H9 (cell line): ENCODE measurements at regions not wholly inside any gene's neighbourhood (a gene's known extent, or its start where the extent isn't known, plus 50 kb on each side); places are given as distances from the start of the nearest gene placed in this dataset.

Experiments used
- DNase-seq: peaks from one replicate; pipeline ENCODE4 v3.0.0-alpha.2; 2017
- H2AFZ ChIP-seq: one replicate; pipeline ENCODE4 v1.6.1; 2013; ENCODE audit warnings: mild to moderate bottlenecking, low read length, control low read depth, moderate library complexity
- H2AK5ac ChIP-seq: 2 replicates; pipeline ENCODE4 v1.6.1; 2013; ENCODE audit warnings: low read length, control low read depth, mixed read lengths; ENCODE audit not compliant: insufficient read length
- H2BK120ac ChIP-seq: one replicate; pipeline ENCODE4 v1.6.1; 2013; ENCODE audit warnings: low read depth, mild to moderate bottlenecking, low read length, control low read depth, inconsistent platforms; ENCODE audit not compliant: poor library complexity, severe bottlenecking
- H2BK12ac ChIP-seq: 2 replicates; pipeline ENCODE4 v1.6.1; 2013; ENCODE audit warnings: low read length, control low read depth, mixed read lengths, low read depth; ENCODE audit not compliant: insufficient read length
- H2BK15ac ChIP-seq: 2 replicates; pipeline ENCODE4 v1.6.1; 2013; ENCODE audit warnings: low read depth, low read length, control low read depth
- H2BK20ac ChIP-seq: one replicate; pipeline ENCODE4 v1.6.1; 2013; ENCODE audit warnings: low read depth, mild to moderate bottlenecking, low read length, control low read depth, inconsistent platforms; ENCODE audit not compliant: poor library complexity, severe bottlenecking
- H2BK5ac ChIP-seq: 2 replicates; pipeline ENCODE4 v1.6.1; 2013; ENCODE audit warnings: low read length, control low read depth, mixed read lengths; ENCODE audit not compliant: insufficient read length
- H3K14ac ChIP-seq: 2 replicates; pipeline ENCODE4 v1.6.1; 2013; ENCODE audit warnings: low read length, control low read depth; ENCODE audit not compliant: insufficient read depth
- H3K18ac ChIP-seq: 2 replicates; pipeline ENCODE4 v1.6.1; 2013; ENCODE audit warnings: low read depth, mild to moderate bottlenecking, mixed read lengths, low read length, control low read depth; ENCODE audit not compliant: insufficient read length
- H3K23ac ChIP-seq: 2 replicates; pipeline ENCODE4 v1.6.1; 2013; ENCODE audit warnings: low read length, control low read depth, mixed read lengths, low read depth; ENCODE audit not compliant: insufficient read length
- H3K23me2 ChIP-seq: 2 replicates; pipeline ENCODE4 v1.6.1; 2013; ENCODE audit warnings: low read depth, mild to moderate bottlenecking, mixed read lengths, low read length, control low read depth; ENCODE audit not compliant: insufficient read length, poor library complexity, severe bottlenecking
- H3K27ac ChIP-seq: 2 replicates; pipeline ENCODE4 v1.5.1; 2013; ENCODE audit warnings: low read length, control low read depth, mixed read lengths, low read depth; ENCODE audit not compliant: insufficient read length
- H3K27me3 ChIP-seq: 2 replicates; pipeline ENCODE4 v1.6.1; 2013; ENCODE audit warnings: low read length, control low read depth, inconsistent platforms; ENCODE audit not compliant: insufficient read depth
- H3K4ac ChIP-seq: 2 replicates; pipeline ENCODE4 v1.6.1; 2013; ENCODE audit warnings: low read depth, mild to moderate bottlenecking, control low read depth, inconsistent platforms, low read length, moderate library complexity
- H3K4me1 ChIP-seq: 2 replicates; pipeline ENCODE4 v1.6.1; 2013; ENCODE audit warnings: low read length, control low read depth, inconsistent platforms; ENCODE audit not compliant: insufficient read depth
- H3K4me2 ChIP-seq: 2 replicates; pipeline ENCODE4 v1.6.1; 2013; ENCODE audit warnings: low read length, control low read depth, mixed read lengths; ENCODE audit not compliant: insufficient read length, insufficient read depth
- H3K56ac ChIP-seq: 2 replicates; pipeline ENCODE4 v1.6.1; 2013; ENCODE audit warnings: low read depth, mild to moderate bottlenecking, mixed read lengths, low read length, control low read depth; ENCODE audit not compliant: insufficient read length
- H3K79me1 ChIP-seq: 2 replicates; pipeline ENCODE4 v1.6.1; 2013; ENCODE audit warnings: low read depth, mild to moderate bottlenecking, moderate library complexity, low read length, control low read depth, inconsistent platforms; ENCODE audit not compliant: insufficient read depth, poor library complexity, severe bottlenecking
- H3K79me2 ChIP-seq: 2 replicates; pipeline ENCODE4 v1.6.1; 2013; ENCODE audit warnings: low read length, control low read depth, inconsistent platforms; ENCODE audit not compliant: insufficient read depth
- H3K9ac ChIP-seq: 2 replicates; pipeline ENCODE4 v1.6.1; 2013; ENCODE audit warnings: low read length, control low read depth, mixed read lengths; ENCODE audit not compliant: insufficient read length; ENCODE audit errors: extremely low read depth
- H3K9me3 ChIP-seq: one replicate; pipeline ENCODE4 v1.6.1; 2013; ENCODE audit warnings: low read depth, low read length, inconsistent platforms; ENCODE audit not compliant: control insufficient read depth
- H3T11ph ChIP-seq: one replicate; pipeline ENCODE4 v1.6.1; 2013; ENCODE audit warnings: mild to moderate bottlenecking, low read length, control low read depth, inconsistent platforms
- H4K20me1 ChIP-seq: one replicate; pipeline ENCODE4 v1.6.1; 2013; ENCODE audit not compliant: control insufficient read depth, insufficient read length, insufficient read depth
- H4K5ac ChIP-seq: 2 replicates; pipeline ENCODE4 v1.6.1; 2013; ENCODE audit warnings: low read depth, mild to moderate bottlenecking, mixed read lengths, low read length, control low read depth; ENCODE audit not compliant: insufficient read length
- H4K8ac ChIP-seq: replicated peaks from 2 replicates; pipeline ENCODE4 v1.6.1; 2013; ENCODE audit warnings: low read length, control low read depth, mixed read lengths, low read depth; ENCODE audit not compliant: insufficient read length
- H4K91ac ChIP-seq: 2 replicates; pipeline ENCODE4 v1.6.1; 2013; ENCODE audit warnings: low read depth, mild to moderate bottlenecking, moderate library complexity, mixed read lengths, low read length, control low read depth; ENCODE audit not compliant: insufficient read length
- H3K27ac Mint-ChIP-seq, 3 experiments: 2 replicates in 2 of 3; 3 replicates in 1 of 3; pipeline ENCODE4 v1.8.0; 2020 to 2021; ENCODE audit warnings: mixed read lengths in 3 of 3, mild to moderate bottlenecking in 1 of 3, moderate library complexity in 1 of 3
- H3K27me3 Mint-ChIP-seq: 2 replicates; pipeline ENCODE4 v1.8.0; 2021; ENCODE audit warnings: low read depth, mild to moderate bottlenecking, moderate library complexity, mixed read lengths
- H3K36me3 Mint-ChIP-seq, 3 experiments: 2 replicates in 2 of 3; 3 replicates in 1 of 3; pipeline ENCODE4 v1.8.0; 2020 to 2021; ENCODE audit warnings: low read depth in 3 of 3, mixed read lengths in 3 of 3; ENCODE audit not compliant: insufficient read depth in 1 of 3
- H3K4me1 Mint-ChIP-seq, 2 experiments: 2 replicates each; pipeline ENCODE4 v1.8.0; 2020; ENCODE audit warnings: mixed read lengths in 2 of 2
- H3K4me3 Mint-ChIP-seq, 2 experiments: 2 replicates in 1 of 2; 3 replicates in 1 of 2; pipeline ENCODE4 v1.8.0; 2020 to 2021; ENCODE audit warnings: mild to moderate bottlenecking in 2 of 2, mixed read lengths in 2 of 2, moderate library complexity in 1 of 2
- H3K9me3 Mint-ChIP-seq, 2 experiments: 2 replicates in 1 of 2; 3 replicates in 1 of 2; pipeline ENCODE4 v1.8.0; 2020; ENCODE audit warnings: mild to moderate bottlenecking in 2 of 2, mixed read lengths in 2 of 2, moderate library complexity in 1 of 2
- WGBS: extraction: QIAGEN DNeasy Blood & Tissue Kit; methylation state at CpG from one replicate; pipeline ENCODE4 v1.1.7; 2013; ENCODE audit warnings: missing lambda C conversion rate, low lambda C conversion rate, mixed read lengths; ENCODE audit not compliant: insufficient read length; ENCODE audit errors: extremely low coverage; 5-methylcytosine and 5-hydroxymethylcytosine counted together
- TF ChIP-seq, protein P1 (sequence below): fragments of 200-600 bp; sonication (generic); conservative IDR thresholded peaks from 3 replicates; pipeline ENCODE4 v1.8.0; 2021; ENCODE audit warnings: antibody characterized with exemption, mild to moderate bottlenecking

DNA sequence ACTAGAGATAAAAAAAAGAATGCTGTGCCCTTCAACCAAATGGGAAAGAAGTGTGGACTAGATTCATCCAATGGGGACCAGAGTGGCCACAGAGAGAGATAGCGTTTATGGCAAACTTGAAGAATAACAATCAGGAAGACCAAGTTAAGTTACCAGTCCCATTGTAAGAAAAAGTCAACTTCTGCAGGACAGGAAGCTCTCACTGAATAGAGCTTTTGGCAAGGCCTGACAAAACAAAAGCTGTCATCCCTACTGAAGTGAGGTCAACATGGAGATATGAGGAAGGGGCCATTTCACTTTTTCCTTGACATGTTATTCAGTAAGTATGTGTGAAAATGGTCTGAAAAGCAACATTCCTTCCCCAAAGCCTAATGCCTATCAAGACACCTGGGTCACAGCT is 111.8 kb upstream of the KLHL13 start:
- H2BK12ac ChIP-seq, result no peak overlapping the region
- H3K27me3 Mint-ChIP-seq, result no peaks in the 10 kb centered on the region; the same call in 1 of the 2 replicates
- no peak overlapping the region for H4K91ac ChIP-seq
- H4K8ac ChIP-seq, result no peak overlapping the region
- no peak overlapping the region for H3K23ac ChIP-seq
- H2BK5ac ChIP-seq, result no peak overlapping the region
- H3K4me1 Mint-ChIP-seq, result no peaks in the 10 kb centered on the region
- no peak overlapping the region for H3K4me2 ChIP-seq
- TF ChIP-seq, protein P1, sequence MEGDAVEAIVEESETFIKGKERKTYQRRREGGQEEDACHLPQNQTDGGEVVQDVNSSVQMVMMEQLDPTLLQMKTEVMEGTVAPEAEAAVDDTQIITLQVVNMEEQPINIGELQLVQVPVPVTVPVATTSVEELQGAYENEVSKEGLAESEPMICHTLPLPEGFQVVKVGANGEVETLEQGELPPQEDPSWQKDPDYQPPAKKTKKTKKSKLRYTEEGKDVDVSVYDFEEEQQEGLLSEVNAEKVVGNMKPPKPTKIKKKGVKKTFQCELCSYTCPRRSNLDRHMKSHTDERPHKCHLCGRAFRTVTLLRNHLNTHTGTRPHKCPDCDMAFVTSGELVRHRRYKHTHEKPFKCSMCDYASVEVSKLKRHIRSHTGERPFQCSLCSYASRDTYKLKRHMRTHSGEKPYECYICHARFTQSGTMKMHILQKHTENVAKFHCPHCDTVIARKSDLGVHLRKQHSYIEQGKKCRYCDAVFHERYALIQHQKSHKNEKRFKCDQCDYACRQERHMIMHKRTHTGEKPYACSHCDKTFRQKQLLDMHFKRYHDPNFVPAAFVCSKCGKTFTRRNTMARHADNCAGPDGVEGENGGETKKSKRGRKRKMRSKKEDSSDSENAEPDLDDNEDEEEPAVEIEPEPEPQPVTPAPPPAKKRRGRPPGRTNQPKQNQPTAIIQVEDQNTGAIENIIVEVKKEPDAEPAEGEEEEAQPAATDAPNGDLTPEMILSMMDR, result no peak
- no peak overlapping the region for H3K27ac Mint-ChIP-seq
- no peak overlapping the region for H3K4me3 Mint-ChIP-seq
- H3K4ac ChIP-seq, result no peak overlapping the region
- H2AK5ac ChIP-seq, result no peak overlapping the region
- H3K56ac ChIP-seq, result no peak overlapping the region
- no peaks in the 10 kb centered on the region for H3K36me3 Mint-ChIP-seq
- H2BK120ac ChIP-seq, result no peak overlapping the region
- H3K18ac ChIP-seq, result no peak overlapping the region
- H2BK15ac ChIP-seq, result no peak overlapping the region
- H3K27ac ChIP-seq, result no peak overlapping the region
- no peak overlapping the region for H2AFZ ChIP-seq
- no peak overlapping the region for H2BK20ac ChIP-seq
- peaks cover 0 to 53% of the 10 kb centered on the region in 2 experiments; a peak in 2 of 5 replicates for H3K9me3 Mint-ChIP-seq
- H3K79me2 ChIP-seq, result no peaks in the 10 kb centered on the region
- no peaks in the 10 kb centered on the region for H3K4me1 ChIP-seq
- no peak overlapping the region for H3T11ph ChIP-seq
- no peak for DNase-seq
- H3K27me3 ChIP-seq, result no peaks in the 10 kb centered on the region
- no peaks in the 10 kb centered on the region for H3K79me1 ChIP-seq
- H3K23me2 ChIP-seq, result no peaks in the 10 kb centered on the region
- WGBS, result no CpG with 5 or more reads among the region's 1 CpG
- no peaks in the 10 kb centered on the region for H4K20me1 ChIP-seq
- no peak overlapping the region for H4K5ac ChIP-seq
- H3K9me3 ChIP-seq, result peaks cover 8% of the 10 kb centered on the region
- no peak overlapping the region for H3K9ac ChIP-seq
- no peak overlapping the region for H3K14ac ChIP-seq
